MM.1S (cell line): ENCODE measurements at regions not wholly inside any gene's neighbourhood (a gene's known extent, or its start where the extent isn't known, plus 50 kb on each side); places are given as distances from the start of the nearest gene placed in this dataset.

Experiments
- DNase-seq: peaks from one replicate; pipeline ENCODE4 v3.0.0-alpha.2; 2015
- H2AFZ ChIP-seq: fragments of 300-600 bp; sonication (generic); 2 replicates; pipeline ENCODE4 v1.6.0; 2016; ENCODE audit warnings: antibody characterized with exemption, low read length
- H3F3A ChIP-seq: fragments of 300-600 bp; sonication (generic); 2 replicates; pipeline ENCODE4 v1.6.1; 2016; ENCODE audit warnings: mild to moderate bottlenecking, antibody characterized with exemption, low read length, moderate library complexity, mixed read lengths; ENCODE audit not compliant: insufficient read depth
- H3K27ac ChIP-seq: fragments of 300-600 bp; sonication (generic); 2 replicates; pipeline ENCODE4 v1.5.1; 2016; ENCODE audit warnings: mild to moderate bottlenecking, low read length
- H3K27me3 ChIP-seq: fragments of 300-600 bp; sonication (generic); replicated peaks from 2 replicates; pipeline ENCODE4 v1.6.0; 2016; ENCODE audit warnings: low read length; ENCODE audit not compliant: insufficient read depth
- H3K36me3 ChIP-seq: fragments of 300-600 bp; sonication (generic); replicated peaks from 2 replicates; pipeline ENCODE4 v1.6.1; 2016; ENCODE audit warnings: mild to moderate bottlenecking, low read length, mixed read lengths; ENCODE audit not compliant: insufficient read depth
- H3K4me1 ChIP-seq: fragments of 300-600 bp; sonication (generic); 2 replicates; pipeline ENCODE4 v1.6.1; 2016; ENCODE audit warnings: low read length, mixed read lengths
- H3K4me2 ChIP-seq: fragments of 300-600 bp; sonication (generic); 2 replicates; pipeline ENCODE4 v1.6.0; 2016; ENCODE audit warnings: low read depth, low read length
- H3K4me3 ChIP-seq: fragments of 300-600 bp; sonication (generic); 2 replicates; pipeline ENCODE4 v1.5.1; 2016; ENCODE audit warnings: low read length, mixed read lengths
- H3K79me2 ChIP-seq: fragments of 300-600 bp; sonication (generic); 2 replicates; pipeline ENCODE4 v1.6.1; 2016; ENCODE audit warnings: mixed run types, low read length, mixed read lengths
- H3K9ac ChIP-seq: fragments of 300-600 bp; sonication (generic); 2 replicates; pipeline ENCODE4 v1.6.1; 2016; ENCODE audit warnings: low read length, mixed read lengths
- H3K9me2 ChIP-seq: fragments of 300-600 bp; sonication (generic); replicated peaks from 2 replicates; pipeline ENCODE4 v1.6.1; 2016; ENCODE audit warnings: mild to moderate bottlenecking, low read length, mixed read lengths; ENCODE audit not compliant: insufficient read depth
- H3K9me3 ChIP-seq: fragments of 300-600 bp; sonication (generic); replicated peaks from 2 replicates; pipeline ENCODE4 v1.6.1; 2016; ENCODE audit warnings: mild to moderate bottlenecking, low read length, mixed read lengths; ENCODE audit not compliant: insufficient read depth
- H4K20me1 ChIP-seq: fragments of 300-600 bp; sonication (generic); 2 replicates; pipeline ENCODE4 v1.6.1; 2016; ENCODE audit warnings: mild to moderate bottlenecking, low read length, moderate library complexity, mixed read lengths; ENCODE audit not compliant: insufficient read depth
- EZH2 ChIP-seq: fragments of 300-600 bp; sonication (generic); optimal IDR thresholded peaks from 2 replicates; pipeline ENCODE3; 2017; ENCODE audit warnings: low read depth, mild to moderate bottlenecking, antibody characterized with exemption, low read length, mixed read lengths
- EZH2phosphoT487 ChIP-seq: fragments of 300-600 bp; sonication (generic); IDR thresholded peaks from 2 replicates; pipeline ENCODE4 v1.6.1; 2018; ENCODE audit warnings: antibody characterized with exemption, low read length
- TF ChIP-seq, protein P1 (sequence below): fragments of 300-600 bp; sonication (generic); IDR thresholded peaks from 2 replicates; pipeline ENCODE4 v1.5.1; 2016; ENCODE audit warnings: antibody characterized with exemption, low read length, mixed read lengths

- Histone ChIP-seq H2AFZ (no peak overlapping the region), H3K4me3 (no peak overlapping the region), H3K4me2 (no peak overlapping the region), H3F3A (no peaks in the 10 kb centered on the region), H3K4me1 (no peaks in the 10 kb centered on the region), H3K79me2 (no peaks in the 10 kb centered on the region), H4K20me1 (no peaks in the 10 kb centered on the region), H3K9ac (no peak overlapping the region), H3K36me3 (no peaks in the 10 kb centered on the region), H3K9me2 (no peaks in the 10 kb centered on the region), H3K27me3 (no peaks in the 10 kb centered on the region), H3K9me3 (no peaks in the 10 kb centered on the region), H3K27ac (no peak overlapping the region)
- no peak for DNase-seq
- TF ChIP-seq EZH2 (no peak), EZH2phosphoT487 (no peak)
- TF ChIP-seq, protein P1, sequence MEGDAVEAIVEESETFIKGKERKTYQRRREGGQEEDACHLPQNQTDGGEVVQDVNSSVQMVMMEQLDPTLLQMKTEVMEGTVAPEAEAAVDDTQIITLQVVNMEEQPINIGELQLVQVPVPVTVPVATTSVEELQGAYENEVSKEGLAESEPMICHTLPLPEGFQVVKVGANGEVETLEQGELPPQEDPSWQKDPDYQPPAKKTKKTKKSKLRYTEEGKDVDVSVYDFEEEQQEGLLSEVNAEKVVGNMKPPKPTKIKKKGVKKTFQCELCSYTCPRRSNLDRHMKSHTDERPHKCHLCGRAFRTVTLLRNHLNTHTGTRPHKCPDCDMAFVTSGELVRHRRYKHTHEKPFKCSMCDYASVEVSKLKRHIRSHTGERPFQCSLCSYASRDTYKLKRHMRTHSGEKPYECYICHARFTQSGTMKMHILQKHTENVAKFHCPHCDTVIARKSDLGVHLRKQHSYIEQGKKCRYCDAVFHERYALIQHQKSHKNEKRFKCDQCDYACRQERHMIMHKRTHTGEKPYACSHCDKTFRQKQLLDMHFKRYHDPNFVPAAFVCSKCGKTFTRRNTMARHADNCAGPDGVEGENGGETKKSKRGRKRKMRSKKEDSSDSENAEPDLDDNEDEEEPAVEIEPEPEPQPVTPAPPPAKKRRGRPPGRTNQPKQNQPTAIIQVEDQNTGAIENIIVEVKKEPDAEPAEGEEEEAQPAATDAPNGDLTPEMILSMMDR = no peak
Measured at GRCh38 chr4:57214654-57215411, 104.6 kb upstream of the IGFBP7 start.

- Histone ChIP-seq H3K9me2 (no peaks in the 10 kb centered on the region), H3K4me1 (no peaks in the 10 kb centered on the region), H3K9me3 (no peaks in the 10 kb centered on the region), H3K4me3 (no peak overlapping the region), H3K9ac (no peak overlapping the region), H4K20me1 (no peaks in the 10 kb centered on the region), H3K4me2 (no peak overlapping the region), H3K79me2 (no peaks in the 10 kb centered on the region), H3K36me3 (no peaks in the 10 kb centered on the region), H3F3A (no peaks in the 10 kb centered on the region), H3K27ac (no peak overlapping the region), H3K27me3 (no peaks in the 10 kb centered on the region), H2AFZ (no peak overlapping the region)
- TF ChIP-seq EZH2phosphoT487 = no peak
- TF ChIP-seq EZH2 = no peak
- TF ChIP-seq, protein P1 = no peak
- DNase-seq = no peak
Measured at GRCh38 chr4:57211131-57211530, 100.9 kb upstream of the IGFBP7 start.

DNA sequence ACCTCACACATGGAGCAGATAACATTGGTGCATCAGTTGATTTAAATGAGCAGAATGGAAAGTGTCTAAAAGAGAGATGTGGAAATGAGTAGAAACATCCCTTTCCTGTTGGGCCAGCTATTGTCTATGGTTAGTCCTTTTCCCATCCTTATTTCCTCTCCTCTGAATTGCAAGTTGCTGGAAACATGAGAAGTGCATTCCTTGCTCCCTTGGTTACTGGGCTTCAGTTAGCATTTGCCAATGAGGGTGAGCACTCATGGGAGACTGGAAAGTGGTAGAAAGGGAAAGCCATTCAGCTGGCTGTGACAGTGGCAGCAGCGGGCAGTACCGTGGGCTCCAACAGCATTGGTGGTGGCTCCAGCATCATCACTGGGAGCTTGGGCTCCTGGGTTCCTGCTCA, 96.0 kb upstream of the IGFBP7 start:
- H3K4me1 ChIP-seq = no peaks in the 10 kb centered on the region
- H3K79me2 ChIP-seq = no peaks in the 10 kb centered on the region
- H4K20me1 ChIP-seq = no peaks in the 10 kb centered on the region
- no peak for DNase-seq
- TF ChIP-seq EZH2phosphoT487 (no peak), EZH2 (no peak)
- TF ChIP-seq, protein P1 = no peak
- no peak overlapping the region for H3K4me3 ChIP-seq
- H3K9me3 ChIP-seq = no peaks in the 10 kb centered on the region
- no peak overlapping the region for H3K4me2 ChIP-seq
- H3F3A ChIP-seq = no peaks in the 10 kb centered on the region
- no peak overlapping the region for H3K27ac ChIP-seq
- no peak overlapping the region for H2AFZ ChIP-seq
- H3K9ac ChIP-seq = no peak overlapping the region
- H3K27me3 ChIP-seq = no peaks in the 10 kb centered on the region
- no peaks in the 10 kb centered on the region for H3K9me2 ChIP-seq
- H3K36me3 ChIP-seq = no peaks in the 10 kb centered on the region
